ENCODE measurements at regions not wholly inside any gene's neighbourhood (a gene's known extent, or its start where the extent isn't known, plus 50 kb on each side); places are given as distances from the start of the nearest gene placed in this dataset.

DNA sequence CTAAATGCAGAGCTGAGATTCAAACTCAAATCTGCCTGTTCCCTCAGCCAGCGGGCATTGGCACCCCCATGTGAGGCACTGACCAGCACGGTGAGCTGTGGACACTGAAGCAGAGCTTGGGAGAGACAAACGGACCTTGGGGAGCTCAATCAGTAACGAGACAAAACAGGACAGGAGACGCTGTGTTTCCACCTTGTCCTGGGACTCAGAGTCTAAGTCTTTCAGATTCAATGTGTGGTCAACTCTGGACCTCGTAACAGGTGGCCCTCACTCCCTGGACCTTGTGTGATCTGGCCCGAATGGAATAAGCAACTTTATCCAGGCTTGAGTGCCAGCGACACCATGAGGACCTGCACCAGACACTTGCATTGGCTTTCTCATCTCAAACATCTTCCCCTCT lies 232.5 kb downstream of the UACA start:
- Histone ChIP-seq H3K4me3 (ENCODE audit: low read depth, low read length) (no peak overlapping the region), H3K27me3 (ENCODE audit: control insufficient read depth, insufficient read depth, low read length) (peaks cover 36% of the 10 kb centered on the region), H3K9me3 (ENCODE audit: control insufficient read depth, insufficient read depth, low read length) (no peaks in the 10 kb centered on the region), H3K27ac (ENCODE audit: low read depth, low read length) (no peak overlapping the region)
- no peak for DNase-seq (ENCODE audit: low read depth, low spot score)
- POLR2A ChIA-PET = no interaction called here
- CTCF ChIA-PET = no interaction called here
- TF ChIP-seq, protein P1, sequence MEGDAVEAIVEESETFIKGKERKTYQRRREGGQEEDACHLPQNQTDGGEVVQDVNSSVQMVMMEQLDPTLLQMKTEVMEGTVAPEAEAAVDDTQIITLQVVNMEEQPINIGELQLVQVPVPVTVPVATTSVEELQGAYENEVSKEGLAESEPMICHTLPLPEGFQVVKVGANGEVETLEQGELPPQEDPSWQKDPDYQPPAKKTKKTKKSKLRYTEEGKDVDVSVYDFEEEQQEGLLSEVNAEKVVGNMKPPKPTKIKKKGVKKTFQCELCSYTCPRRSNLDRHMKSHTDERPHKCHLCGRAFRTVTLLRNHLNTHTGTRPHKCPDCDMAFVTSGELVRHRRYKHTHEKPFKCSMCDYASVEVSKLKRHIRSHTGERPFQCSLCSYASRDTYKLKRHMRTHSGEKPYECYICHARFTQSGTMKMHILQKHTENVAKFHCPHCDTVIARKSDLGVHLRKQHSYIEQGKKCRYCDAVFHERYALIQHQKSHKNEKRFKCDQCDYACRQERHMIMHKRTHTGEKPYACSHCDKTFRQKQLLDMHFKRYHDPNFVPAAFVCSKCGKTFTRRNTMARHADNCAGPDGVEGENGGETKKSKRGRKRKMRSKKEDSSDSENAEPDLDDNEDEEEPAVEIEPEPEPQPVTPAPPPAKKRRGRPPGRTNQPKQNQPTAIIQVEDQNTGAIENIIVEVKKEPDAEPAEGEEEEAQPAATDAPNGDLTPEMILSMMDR (IDR thresholded peaks at IDR 0.05; ENCODE audit: low read depth, low read length) = no peak

DNA sequence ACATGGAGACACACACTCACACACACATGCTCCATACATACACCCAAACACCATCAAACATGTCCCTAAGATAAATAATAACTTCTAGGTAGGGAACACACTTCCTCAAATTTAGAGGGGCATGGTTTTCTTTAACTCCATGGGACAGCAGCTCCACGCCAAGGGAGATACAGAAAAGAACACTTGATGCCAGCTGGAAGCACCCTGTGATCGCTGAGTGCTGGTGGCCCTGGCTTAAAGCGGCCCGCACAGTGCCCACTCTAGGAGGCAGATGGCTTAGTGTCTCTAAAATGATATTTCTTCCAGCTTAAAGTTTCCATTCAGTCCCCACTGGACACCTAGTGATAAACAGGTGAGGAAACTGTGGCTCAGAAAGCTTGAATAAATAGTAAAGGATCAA lies 232.9 kb downstream of the UACA start:
- H3K4me3 ChIP-seq (ENCODE audit: low read depth, low read length) = no peak overlapping the region
- peaks cover 34% of the 10 kb centered on the region for H3K27me3 ChIP-seq (ENCODE audit: control insufficient read depth, insufficient read depth, low read length)
- no peak overlapping the region for H3K27ac ChIP-seq (ENCODE audit: low read depth, low read length)
- H3K9me3 ChIP-seq (ENCODE audit: control insufficient read depth, insufficient read depth, low read length) = no peaks in the 10 kb centered on the region
- TF ChIP-seq, protein P1 (IDR thresholded peaks at IDR 0.05; ENCODE audit: low read depth, low read length) = no peak
- ChIA-PET CTCF (no interaction called here), POLR2A (no interaction called here)
- DNase-seq (ENCODE audit: low read depth, low spot score) = no peak

- Histone ChIP-seq H3K4me3 (ENCODE audit: low read depth, low read length) (no peak overlapping the region), H3K27ac (ENCODE audit: low read depth, low read length) (no peak overlapping the region), H3K27me3 (ENCODE audit: control insufficient read depth, insufficient read depth, low read length) (peaks cover 29% of the 10 kb centered on the region), H3K9me3 (ENCODE audit: control insufficient read depth, insufficient read depth, low read length) (no peaks in the 10 kb centered on the region)
- TF ChIP-seq, protein P1 (IDR thresholded peaks at IDR 0.05; ENCODE audit: low read depth, low read length) = no peak
- POLR2A ChIA-PET = no interaction called here
- CTCF ChIA-PET = no interaction called here
- no peak for DNase-seq (ENCODE audit: low read depth, low spot score)
Measured at GRCh38 chr15:70530017-70530499, 233.3 kb downstream of the UACA start.

DNA sequence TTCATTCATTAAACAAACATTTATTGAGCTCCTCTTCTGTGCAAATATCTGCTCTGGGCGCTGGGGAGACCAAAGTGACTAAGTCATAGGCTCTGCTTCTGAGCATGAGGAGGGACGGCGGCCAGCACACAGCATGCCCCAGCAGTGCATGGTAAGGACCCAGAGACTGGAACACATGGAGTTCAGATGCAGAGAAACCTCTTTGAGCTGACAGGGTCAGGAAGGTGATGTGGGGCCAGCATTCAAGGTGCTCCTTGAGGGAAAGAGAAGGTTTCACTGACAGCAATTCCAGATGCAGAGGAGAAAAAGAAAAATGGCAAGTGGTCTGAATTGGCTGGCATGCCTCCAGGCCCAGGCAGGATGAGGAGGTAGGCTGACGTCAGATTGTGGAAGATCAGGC lies 234.5 kb downstream of the UACA start:
- no peak for DNase-seq (ENCODE audit: low read depth, low spot score)
- Histone ChIP-seq H3K27ac (ENCODE audit: low read depth, low read length) (no peak overlapping the region), H3K4me3 (ENCODE audit: low read depth, low read length) (no peak overlapping the region), H3K9me3 (ENCODE audit: control insufficient read depth, insufficient read depth, low read length) (no peaks in the 10 kb centered on the region), H3K27me3 (ENCODE audit: control insufficient read depth, insufficient read depth, low read length) (peaks cover 29% of the 10 kb centered on the region)
- ChIA-PET CTCF (interaction anchor here (0.7 kb wide), 2 partner anchors 347 to 825 kb away, joined by 4 to 5 read pairs; no protein-coding TSS in a partner anchor), POLR2A (no interaction called here)
- TF ChIP-seq, protein P1 (IDR thresholded peaks at IDR 0.05; ENCODE audit: low read depth, low read length) = no peak

- ChIA-PET CTCF (interaction anchor here (0.7 kb wide), 2 partner anchors 347 to 824 kb away, joined by 4 to 5 read pairs; no protein-coding TSS in a partner anchor), POLR2A (no interaction called here)
- no peak for DNase-seq (ENCODE audit: low read depth, low spot score)
- Histone ChIP-seq H3K27me3 (ENCODE audit: control insufficient read depth, insufficient read depth, low read length) (peaks cover 28% of the 10 kb centered on the region), H3K9me3 (ENCODE audit: control insufficient read depth, insufficient read depth, low read length) (no peaks in the 10 kb centered on the region), H3K27ac (ENCODE audit: low read depth, low read length) (no peak overlapping the region), H3K4me3 (ENCODE audit: low read depth, low read length) (no peak overlapping the region)
- TF ChIP-seq, protein P1 (IDR thresholded peaks at IDR 0.05; ENCODE audit: low read depth, low read length) = no peak
Measured at GRCh38 chr15:70528270-70528706, 235.1 kb downstream of the UACA start.

Data from AG04450 (cell line).